Activated naive CD4-positive, alpha-beta T cell treated with anti-CD3 and anti-CD28 coated beads, Interleukin-2, amount 10 ng/mL, durations not matched to agents 7 days and 5 days (primary cell): ENCODE measurements at regions not wholly inside any gene's neighbourhood (a gene's known extent, or its start where the extent isn't known, plus 50 kb on each side); places are given as distances from the start of the nearest gene placed in this dataset.

ENCODE experiments used
- CTCF ChIA-PET: fragments of 350-600 bp; sonication (Branson Sonifier 250); formaldehyde crosslinking; loops from one replicate; lab custom pipeline; 2021; ENCODE audit warnings: antibody characterized with exemption; lab: Charles Lee
- DNase-seq: peaks from one replicate; pipeline ENCODE4 v3.0.0-alpha.2; 2020
- H3K27ac Mint-ChIP-seq: one replicate; pipeline ENCODE4 v1.8.0; 2021; ENCODE audit warnings: mild to moderate bottlenecking, moderate library complexity, mixed read lengths
- H3K27me3 Mint-ChIP-seq: one replicate; pipeline ENCODE4 v1.8.0; 2021; ENCODE audit warnings: mild to moderate bottlenecking, mixed read lengths
- H3K36me3 Mint-ChIP-seq: one replicate; pipeline ENCODE4 v1.8.0; 2021; ENCODE audit warnings: mixed read lengths
- H3K4me1 Mint-ChIP-seq: one replicate; pipeline ENCODE4 v1.8.0; 2021; ENCODE audit warnings: mixed read lengths
- H3K4me3 Mint-ChIP-seq: one replicate; pipeline ENCODE4 v1.8.0; 2021; ENCODE audit warnings: mild to moderate bottlenecking, moderate library complexity, mixed read lengths
- H3K9me3 Mint-ChIP-seq: one replicate; pipeline ENCODE4 v1.8.0; 2021; ENCODE audit warnings: mixed read lengths

- no peaks in the 10 kb centered on the region for H3K27me3 Mint-ChIP-seq
- CTCF ChIA-PET, result no interaction called here
- H3K4me3 Mint-ChIP-seq, result no peak overlapping the region
- no peaks in the 10 kb centered on the region for H3K4me1 Mint-ChIP-seq
- peaks cover 6% of the 10 kb centered on the region for H3K9me3 Mint-ChIP-seq
- H3K36me3 Mint-ChIP-seq, result no peaks in the 10 kb centered on the region
- no peak overlapping the region for H3K27ac Mint-ChIP-seq
- DNase-seq, result no peak
These were observed 2323.6 kb upstream of the TENM3 start for GRCh38 chr4:179919587-179919986.

GRCh38 chr4:179927473-179927872 is 2315.7 kb upstream of the TENM3 start:
- H3K36me3 Mint-ChIP-seq, result no peaks in the 10 kb centered on the region
- no peak overlapping the region for H3K4me3 Mint-ChIP-seq
- no peaks in the 10 kb centered on the region for H3K27me3 Mint-ChIP-seq
- H3K27ac Mint-ChIP-seq, result no peak overlapping the region
- no peak for DNase-seq
- CTCF ChIA-PET, result no interaction called here
- peaks cover 6% of the 10 kb centered on the region for H3K9me3 Mint-ChIP-seq
- H3K4me1 Mint-ChIP-seq, result no peaks in the 10 kb centered on the region

- H3K27me3 Mint-ChIP-seq, result no peaks in the 10 kb centered on the region
- no peak overlapping the region for H3K27ac Mint-ChIP-seq
- H3K9me3 Mint-ChIP-seq, result peaks cover 11% of the 10 kb centered on the region
- H3K36me3 Mint-ChIP-seq, result no peaks in the 10 kb centered on the region
- no peak overlapping the region for H3K4me3 Mint-ChIP-seq
- CTCF ChIA-PET, result no interaction called here
- no peak for DNase-seq
- H3K4me1 Mint-ChIP-seq, result no peaks in the 10 kb centered on the region
These were observed 2301.3 kb upstream of the TENM3 start for GRCh38 chr4:179941911-179942310.

- DNase-seq, result no peak
- CTCF ChIA-PET, result no interaction called here
- H3K4me1 Mint-ChIP-seq, result no peaks in the 10 kb centered on the region
- peaks cover 6% of the 10 kb centered on the region for H3K9me3 Mint-ChIP-seq
- no peak overlapping the region for H3K4me3 Mint-ChIP-seq
- H3K36me3 Mint-ChIP-seq, result no peaks in the 10 kb centered on the region
- no peaks in the 10 kb centered on the region for H3K27me3 Mint-ChIP-seq
- H3K27ac Mint-ChIP-seq, result no peak overlapping the region
These were observed 2266.4 kb upstream of the TENM3 start for GRCh38 chr4:179976777-179977176.

GRCh38 chr4:179977378-179977777 is 2265.8 kb upstream of the TENM3 start:
- no peaks in the 10 kb centered on the region for H3K36me3 Mint-ChIP-seq

GRCh38 chr4:179981161-179981560 is 2262.0 kb upstream of the TENM3 start:
- H3K9me3 Mint-ChIP-seq, result no peaks in the 10 kb centered on the region
- H3K4me1 Mint-ChIP-seq, result no peaks in the 10 kb centered on the region
- DNase-seq, result no peak
- CTCF ChIA-PET, result no interaction called here
- H3K27me3 Mint-ChIP-seq, result no peaks in the 10 kb centered on the region
- H3K27ac Mint-ChIP-seq, result no peak overlapping the region
- no peak overlapping the region for H3K4me3 Mint-ChIP-seq
- H3K36me3 Mint-ChIP-seq, result no peaks in the 10 kb centered on the region

More at GRCh38 chr4:179977378-179977777, 2265.8 kb upstream of the TENM3 start:
- Mint-ChIP-seq H3K4me3 (no peak overlapping the region), H3K27me3 (no peaks in the 10 kb centered on the region), H3K27ac (no peak overlapping the region), H3K9me3 (peaks cover 6% of the 10 kb centered on the region), H3K4me1 (no peaks in the 10 kb centered on the region)
- CTCF ChIA-PET, result no interaction called here
- no peak for DNase-seq

GRCh38 chr4:179989975-179990374 is 2253.2 kb upstream of the TENM3 start:
- H3K36me3 Mint-ChIP-seq, result no peaks in the 10 kb centered on the region
- CTCF ChIA-PET, result no interaction called here
- no peak overlapping the region for H3K27ac Mint-ChIP-seq
- DNase-seq, result no peak
- H3K9me3 Mint-ChIP-seq, result peaks cover 8% of the 10 kb centered on the region
- H3K27me3 Mint-ChIP-seq, result no peaks in the 10 kb centered on the region
- no peaks in the 10 kb centered on the region for H3K4me1 Mint-ChIP-seq
- H3K4me3 Mint-ChIP-seq, result no peak overlapping the region

- no peak for DNase-seq
- Mint-ChIP-seq H3K27ac (no peak overlapping the region), H3K9me3 (peaks cover 2% of the 10 kb centered on the region), H3K36me3 (no peaks in the 10 kb centered on the region), H3K4me1 (no peaks in the 10 kb centered on the region), H3K4me3 (no peak overlapping the region), H3K27me3 (no peaks in the 10 kb centered on the region)
- CTCF ChIA-PET, result no interaction called here
These were observed 2233.9 kb upstream of the TENM3 start for GRCh38 chr4:180009316-180009715.

- H3K27ac Mint-ChIP-seq, result no peak overlapping the region
- H3K4me3 Mint-ChIP-seq, result no peak overlapping the region
- H3K27me3 Mint-ChIP-seq, result no peaks in the 10 kb centered on the region
- H3K36me3 Mint-ChIP-seq, result no peaks in the 10 kb centered on the region
- CTCF ChIA-PET, result interaction anchor here (0.7 kb wide), 1 partner anchor 163 kb away, joined by 3 read pairs; no protein-coding TSS in a partner anchor
- DNase-seq, result no peak
- no peaks in the 10 kb centered on the region for H3K4me1 Mint-ChIP-seq
- H3K9me3 Mint-ChIP-seq, result no peaks in the 10 kb centered on the region
These were observed 2214.5 kb upstream of the TENM3 start for GRCh38 chr4:180028682-180029081.

GRCh38 chr4:180031330-180031729 is 2211.9 kb upstream of the TENM3 start:
- Mint-ChIP-seq H3K27me3 (no peaks in the 10 kb centered on the region), H3K4me3 (no peak overlapping the region), H3K36me3 (no peaks in the 10 kb centered on the region), H3K9me3 (no peaks in the 10 kb centered on the region), H3K27ac (no peak overlapping the region), H3K4me1 (no peaks in the 10 kb centered on the region)
- DNase-seq, result no peak
- CTCF ChIA-PET, result no interaction called here

GRCh38 chr4:180041576-180041975 is 2201.6 kb upstream of the TENM3 start:
- DNase-seq, result no peak
- no peaks in the 10 kb centered on the region for H3K36me3 Mint-ChIP-seq
- peaks cover 3% of the 10 kb centered on the region for H3K9me3 Mint-ChIP-seq
- H3K27me3 Mint-ChIP-seq, result no peaks in the 10 kb centered on the region
- H3K4me3 Mint-ChIP-seq, result no peak overlapping the region
- no peak overlapping the region for H3K27ac Mint-ChIP-seq
- CTCF ChIA-PET, result no interaction called here
- no peaks in the 10 kb centered on the region for H3K4me1 Mint-ChIP-seq

- CTCF ChIA-PET, result no interaction called here
- H3K27ac Mint-ChIP-seq, result no peak overlapping the region
- DNase-seq, result no peak
- H3K4me3 Mint-ChIP-seq, result no peak overlapping the region
- peaks cover 18% of the 10 kb centered on the region for H3K27me3 Mint-ChIP-seq
- H3K9me3 Mint-ChIP-seq, result no peaks in the 10 kb centered on the region
- no peaks in the 10 kb centered on the region for H3K36me3 Mint-ChIP-seq
- peaks cover 2% of the 10 kb centered on the region for H3K4me1 Mint-ChIP-seq
These were observed 2190.6 kb upstream of the TENM3 start for GRCh38 chr4:180052629-180053028.

GRCh38 chr4:180054291-180054690 is 2188.9 kb upstream of the TENM3 start:
- Mint-ChIP-seq H3K4me3 (no peak overlapping the region), H3K9me3 (no peaks in the 10 kb centered on the region), H3K27ac (no peak overlapping the region), H3K36me3 (no peaks in the 10 kb centered on the region), H3K27me3 (peaks cover 33% of the 10 kb centered on the region), H3K4me1 (peaks cover 4% of the 10 kb centered on the region)
- CTCF ChIA-PET, result no interaction called here
- no peak for DNase-seq

GRCh38 chr4:180057299-180057721 is 2185.9 kb upstream of the TENM3 start:
- no peak for DNase-seq
- Mint-ChIP-seq H3K9me3 (no peaks in the 10 kb centered on the region), H3K27me3 (peaks cover 47% of the 10 kb centered on the region), H3K4me3 (no peak overlapping the region), H3K4me1 (peaks cover 10% of the 10 kb centered on the region), H3K27ac (no peak overlapping the region), H3K36me3 (no peaks in the 10 kb centered on the region)
- CTCF ChIA-PET, result no interaction called here

GRCh38 chr4:180057891-180058671 is 2185.1 kb upstream of the TENM3 start:
- no peak overlapping the region for H3K4me3 Mint-ChIP-seq
- H3K9me3 Mint-ChIP-seq, result no peaks in the 10 kb centered on the region
- H3K27ac Mint-ChIP-seq, result no peak overlapping the region
- H3K4me1 Mint-ChIP-seq, result peaks cover 10% of the 10 kb centered on the region
- CTCF ChIA-PET, result no interaction called here
- H3K36me3 Mint-ChIP-seq, result no peaks in the 10 kb centered on the region
- peaks cover 47% of the 10 kb centered on the region for H3K27me3 Mint-ChIP-seq
- peak; percentile 20 for DNase-seq
